ENCODE measurements at regions not wholly inside any gene's neighbourhood (a gene's known extent, or its start where the extent isn't known, plus 50 kb on each side); places are given as distances from the start of the nearest gene placed in this dataset.
"Not testable (repeated sequence)": the region's sequence is repeated elsewhere in the genome, so short reads cannot be mapped to it uniquely, and the experiment has no call there.

DNA sequence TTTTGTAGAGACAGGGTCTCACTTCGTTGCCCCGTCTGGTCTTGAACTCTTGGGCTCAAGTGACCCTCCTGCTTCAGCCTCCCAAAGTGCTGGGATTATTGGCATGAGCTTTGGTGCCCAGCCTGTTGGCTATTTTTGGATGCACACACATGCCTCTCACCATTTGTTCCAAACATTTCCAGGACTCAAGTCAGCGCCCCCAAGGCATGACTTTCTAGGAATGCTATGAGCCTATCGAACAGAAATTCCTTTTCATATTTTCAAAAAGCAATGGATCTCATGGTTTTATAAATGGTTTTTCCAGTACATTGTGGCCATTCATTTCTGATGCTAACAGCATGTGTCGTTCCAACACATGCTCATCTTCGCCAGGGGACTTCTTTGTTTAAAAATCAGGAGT lies 119.3 kb upstream of the NAA20 start:
- DNase-seq (ENCODE audit: low spot score), result no peak

DNA sequence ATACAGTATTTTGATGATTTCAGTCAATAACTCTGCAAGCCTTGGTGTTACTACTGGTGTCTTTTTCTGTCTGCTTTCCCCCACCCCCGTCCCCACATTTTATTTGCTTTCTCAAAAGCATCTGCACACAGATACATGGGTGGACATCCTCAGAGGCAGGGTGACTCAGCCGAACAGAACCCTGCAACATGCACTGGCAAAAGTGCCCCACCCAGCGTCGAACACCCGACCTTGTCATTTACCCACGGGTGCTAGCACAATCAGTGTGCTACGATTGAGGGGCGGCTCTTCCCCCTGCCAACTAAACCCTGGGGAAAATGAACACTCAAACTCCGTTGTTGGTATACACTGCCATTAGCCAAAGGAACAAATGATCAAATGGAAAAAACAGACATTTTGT lies 115.9 kb upstream of the NAA20 start:
- DNase-seq (ENCODE audit: low spot score), result no peak

DNA sequence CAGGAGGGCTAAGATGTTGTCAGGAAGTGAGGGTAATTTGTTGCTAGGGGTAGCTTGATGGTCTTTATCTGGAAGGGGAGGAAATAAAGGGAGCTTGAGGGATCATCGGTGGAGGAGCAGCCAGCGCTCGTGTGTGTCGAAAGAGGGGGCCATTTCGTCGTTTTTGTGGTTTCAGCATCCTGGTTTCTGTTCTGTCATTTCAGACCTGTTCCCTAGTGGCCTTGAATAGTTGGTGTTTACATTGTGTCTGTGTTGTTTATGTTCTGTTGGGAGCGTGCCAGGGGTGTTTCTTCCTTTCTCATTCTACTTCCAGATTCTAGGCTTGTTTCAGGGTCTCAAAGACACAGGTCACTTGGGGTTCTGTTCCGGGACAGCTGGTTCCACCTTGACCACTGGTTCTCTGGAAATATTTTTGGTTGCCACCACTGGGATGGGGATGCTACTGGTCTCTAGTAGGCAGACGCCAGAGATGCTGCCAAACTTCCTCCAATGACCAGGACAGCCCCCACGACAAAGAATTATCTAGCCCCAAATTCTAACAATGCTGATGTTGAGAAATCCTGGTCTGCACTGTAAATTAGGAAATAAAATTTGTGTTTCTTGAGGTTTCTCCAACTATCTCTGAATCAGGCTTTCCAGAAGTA lies 113.9 kb upstream of the NAA20 start:
- peak; percentile 85 for DNase-seq (ENCODE audit: low spot score)

DNA sequence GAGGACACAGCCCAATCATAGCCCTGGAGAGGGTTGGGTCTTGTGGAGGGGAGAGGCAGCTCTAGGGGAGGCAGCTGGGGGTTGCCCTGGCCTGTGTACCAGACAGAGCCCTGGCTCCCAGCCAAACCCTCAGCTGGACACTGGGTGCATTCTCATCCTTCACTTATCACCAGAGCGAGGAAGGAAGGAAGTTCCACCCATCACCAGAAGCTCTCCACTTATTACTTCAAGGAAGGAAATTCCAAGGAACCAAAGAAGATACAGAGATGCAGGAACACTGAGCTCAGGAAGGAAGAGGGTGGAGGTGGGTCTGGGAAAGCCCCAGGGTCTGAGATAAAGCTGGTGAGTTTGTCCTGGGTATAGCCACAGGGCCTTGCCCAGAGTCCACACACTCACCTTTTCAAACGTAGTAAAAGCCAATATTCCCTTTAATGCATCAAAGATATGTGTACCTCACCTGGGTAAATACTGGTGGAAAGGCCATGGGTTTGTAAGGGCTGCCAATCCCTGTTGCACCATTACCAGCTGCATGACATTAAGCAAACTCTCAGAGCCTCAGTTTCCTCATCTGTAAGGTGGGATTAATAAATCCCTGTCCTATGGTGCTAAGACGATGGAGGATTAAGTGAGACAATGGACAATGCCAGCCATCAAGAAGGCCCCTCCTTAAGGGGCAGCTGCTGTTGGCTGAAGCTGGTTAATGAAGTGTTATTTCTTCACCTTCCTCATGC lies 109.7 kb upstream of the NAA20 start:
- DNase-seq (ENCODE audit: low spot score), result no peak

DNA sequence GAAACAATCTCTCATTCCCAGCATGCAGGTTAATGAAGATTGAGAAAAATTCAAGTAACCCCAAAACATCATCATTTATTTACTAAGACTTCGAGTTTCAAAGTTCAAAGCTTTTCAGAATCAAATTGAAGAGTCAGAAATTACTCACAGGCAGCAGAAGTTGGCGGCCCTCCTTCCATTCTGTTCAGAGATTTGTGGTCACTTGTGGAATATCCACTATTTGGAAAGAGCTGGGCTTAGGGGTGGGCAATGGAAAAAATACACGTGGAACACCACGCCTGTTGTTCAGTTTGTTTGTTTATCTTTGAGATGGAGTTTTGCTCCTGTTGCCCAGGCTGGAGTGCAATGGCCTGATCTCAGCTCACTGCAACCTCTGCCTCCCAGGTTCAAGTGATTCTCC lies 108.6 kb upstream of the NAA20 start:
- no peak for DNase-seq (ENCODE audit: low spot score)

DNA sequence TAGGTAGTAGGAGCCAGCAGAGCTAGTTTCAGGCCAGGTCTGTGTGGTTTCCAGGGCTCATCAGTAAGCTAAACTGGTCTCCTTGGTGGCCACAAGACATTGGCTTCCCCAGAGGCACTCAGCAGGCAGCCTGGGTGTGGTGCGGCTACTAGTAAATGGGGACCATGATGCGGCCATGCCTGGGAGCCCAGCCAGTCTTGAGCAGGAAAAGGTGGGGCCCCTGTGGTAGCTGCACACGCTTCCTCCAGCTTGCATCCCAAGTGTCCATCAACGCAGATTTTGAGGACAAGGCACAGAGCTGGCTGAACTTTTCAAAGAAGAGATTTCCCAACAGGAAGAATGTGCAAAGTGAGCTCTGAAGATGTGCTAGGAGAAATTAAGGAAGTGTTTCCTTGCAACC lies 107.4 kb upstream of the NAA20 start:
- DNase-seq (ENCODE audit: low spot score), result no peak

DNA sequence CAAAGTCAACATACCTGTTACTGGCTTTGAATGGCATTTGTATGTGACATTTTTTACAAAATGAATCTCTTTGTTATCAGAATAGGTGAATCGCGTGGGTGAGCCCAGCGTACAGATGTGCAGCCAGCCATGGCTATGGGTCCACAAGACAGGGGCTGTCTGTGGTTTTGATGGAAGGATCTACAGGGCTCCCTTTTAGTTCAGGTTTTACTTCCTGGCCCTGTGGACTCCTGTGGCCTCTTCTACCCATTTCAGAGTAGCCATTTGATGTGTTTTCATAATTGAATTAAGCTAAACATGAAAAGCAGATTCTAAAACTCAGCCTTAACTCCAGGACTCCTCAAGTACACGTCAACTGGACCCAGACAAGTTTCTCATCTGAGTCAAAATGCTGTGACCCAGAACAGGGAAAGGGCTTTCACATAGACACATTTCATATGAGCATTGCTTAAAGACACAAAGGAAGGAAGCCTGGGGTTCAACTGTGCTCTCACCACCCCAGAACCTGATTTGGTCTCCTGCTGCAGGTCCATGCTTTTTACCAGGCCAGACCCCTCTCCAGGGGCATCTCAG lies 105.3 kb upstream of the NAA20 start:
- no peak for DNase-seq (ENCODE audit: low spot score)

DNA sequence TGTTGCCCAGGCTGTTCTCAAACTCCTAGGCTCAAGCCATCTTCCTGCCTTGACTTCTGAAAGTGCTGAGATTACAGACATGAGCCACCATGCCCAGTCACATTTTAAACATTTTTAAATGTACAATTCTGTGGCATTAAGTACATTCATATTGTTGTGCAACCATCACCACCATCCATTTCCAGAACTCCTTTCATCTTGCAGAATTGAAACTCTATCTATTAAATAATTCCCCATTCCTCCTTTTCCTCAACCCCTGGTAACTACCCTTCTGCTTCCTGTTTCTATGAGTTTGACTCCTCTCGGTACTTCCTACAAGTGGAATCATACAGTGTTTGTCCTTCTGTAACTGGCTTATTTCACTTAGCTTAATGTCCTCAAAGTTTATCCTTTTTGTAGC lies 103.8 kb upstream of the NAA20 start:
- no peak for DNase-seq (ENCODE audit: low spot score)

DNA sequence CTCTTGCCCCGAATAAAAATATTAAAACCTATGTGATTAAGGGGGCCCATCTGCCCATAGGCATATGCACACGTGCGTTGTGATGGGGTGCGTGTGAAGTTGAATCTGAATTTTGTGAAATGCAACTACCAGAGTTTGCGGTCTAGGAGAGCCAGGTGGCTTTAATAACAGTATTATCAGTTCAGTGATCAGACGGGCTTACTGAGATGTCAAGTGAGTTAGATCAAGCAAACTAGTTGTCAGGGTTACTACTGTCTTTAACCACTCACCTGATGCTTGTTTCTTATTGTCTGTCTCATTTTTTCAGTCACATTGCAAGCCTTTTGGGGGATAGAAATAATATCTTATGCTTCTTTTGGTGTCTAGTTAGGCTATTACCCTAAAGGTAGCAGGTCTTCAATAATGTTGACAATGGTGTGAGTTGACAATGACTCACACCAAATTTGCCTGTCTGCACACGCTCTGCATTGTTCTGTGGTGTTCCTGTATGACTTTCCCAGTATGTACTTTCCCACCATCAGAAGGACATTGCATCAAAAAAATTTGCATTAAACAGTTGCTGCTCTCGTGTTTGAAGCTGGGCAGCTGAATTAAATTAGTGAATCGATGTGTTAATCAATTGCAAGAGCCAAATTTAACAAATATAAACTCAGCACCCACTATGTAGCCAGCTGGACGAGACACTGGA lies 103.1 kb upstream of the NAA20 start:
- no peak for DNase-seq (ENCODE audit: low spot score)

DNA sequence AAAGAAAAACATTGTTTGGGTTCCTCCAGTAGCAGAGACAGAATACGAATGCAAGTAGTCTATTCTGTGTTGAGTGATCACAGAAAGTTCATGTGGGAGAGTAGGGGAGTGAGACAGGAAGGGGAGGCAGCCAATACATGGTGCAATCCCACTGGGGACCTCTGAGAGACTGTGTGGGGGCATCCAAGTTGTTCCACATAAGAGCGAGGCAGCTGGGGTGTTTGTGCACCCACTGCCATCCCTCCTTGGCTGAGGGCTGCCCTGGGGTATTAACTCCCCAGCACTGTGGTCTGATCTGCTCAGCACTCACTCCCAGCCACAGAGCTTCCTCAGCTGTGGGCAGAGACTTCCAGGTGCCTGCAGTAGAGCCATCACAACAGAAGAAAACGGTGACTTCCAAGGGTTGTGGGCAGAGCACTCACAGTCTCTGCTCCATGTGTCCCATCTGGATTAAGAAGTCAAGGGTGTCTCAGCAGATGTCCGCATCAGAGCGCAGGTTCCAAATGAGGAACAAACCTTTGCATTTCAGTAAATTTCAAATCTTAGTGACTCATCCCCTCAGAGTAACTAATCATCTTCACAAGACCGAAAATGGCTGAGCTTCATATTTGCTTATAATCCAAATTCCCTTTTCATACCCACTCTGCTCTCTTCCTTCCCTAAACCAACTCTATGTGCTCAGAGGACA lies 101.9 kb upstream of the NAA20 start:
- DNase-seq (ENCODE audit: low spot score), result no peak

DNA sequence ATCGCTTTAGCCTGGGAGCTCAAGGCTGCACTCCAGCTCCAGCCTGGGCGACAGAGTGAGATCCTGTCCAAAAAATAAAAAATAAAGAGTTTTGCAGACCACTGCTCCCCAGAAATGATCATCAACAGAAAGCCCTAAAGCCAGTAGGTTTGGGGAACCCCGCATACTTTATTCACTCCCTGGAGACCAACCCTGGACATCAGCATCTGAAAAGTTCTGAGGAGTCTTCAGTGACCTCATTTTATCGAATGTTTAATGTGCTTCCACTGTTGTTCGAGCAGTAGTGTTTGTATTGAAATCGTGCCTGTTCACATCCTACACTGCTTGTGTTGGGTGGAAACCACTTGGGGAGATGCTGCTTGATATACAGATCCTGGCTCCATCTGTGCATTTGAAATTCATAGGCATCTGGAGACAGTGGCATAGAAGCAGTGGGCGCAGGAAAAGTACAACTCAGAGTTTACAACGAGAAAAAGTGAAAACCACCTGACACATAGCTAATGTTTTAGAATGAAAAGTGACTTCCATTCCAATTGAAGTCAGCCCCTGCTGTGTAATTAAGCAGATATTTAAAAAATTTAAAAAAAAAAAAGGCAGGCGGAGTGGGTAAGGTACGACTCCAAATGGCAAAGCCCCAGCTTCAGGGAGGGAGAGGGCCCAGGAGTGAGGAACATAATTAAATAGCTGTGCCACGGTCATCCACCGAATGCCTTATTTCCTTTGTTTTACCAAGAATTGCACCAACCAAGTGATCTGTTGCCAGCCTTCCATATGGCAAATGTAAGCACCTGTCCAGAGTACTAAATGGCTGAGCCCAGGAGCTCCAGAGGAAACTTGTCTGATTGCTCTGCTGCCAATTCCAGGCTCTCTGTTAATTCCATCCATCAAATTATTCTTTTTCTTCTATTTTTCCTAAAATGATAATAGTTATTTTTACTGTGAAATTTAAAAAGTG lies 100.4 kb upstream of the NAA20 start:
- no peak for DNase-seq (ENCODE audit: low spot score)

DNA sequence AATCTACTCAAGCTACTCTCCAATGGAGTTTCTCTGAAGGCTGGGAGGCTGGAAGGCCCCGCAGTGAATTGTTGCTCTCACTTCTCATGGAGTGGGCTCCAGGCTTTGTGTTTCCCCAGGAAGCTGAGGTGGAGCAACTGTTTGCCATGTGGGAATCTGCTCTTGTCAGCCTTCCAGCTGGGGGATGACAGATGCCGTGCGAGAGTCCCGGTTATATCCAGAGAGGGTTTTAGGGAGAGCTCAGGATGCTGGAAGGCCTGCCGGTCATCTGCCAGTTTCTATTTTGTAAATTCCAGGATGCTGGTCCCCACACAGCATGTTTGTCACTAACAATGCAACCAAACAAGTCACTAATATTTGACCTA lies 98.2 kb upstream of the NAA20 start:
- no peak for DNase-seq (ENCODE audit: low spot score)

DNA sequence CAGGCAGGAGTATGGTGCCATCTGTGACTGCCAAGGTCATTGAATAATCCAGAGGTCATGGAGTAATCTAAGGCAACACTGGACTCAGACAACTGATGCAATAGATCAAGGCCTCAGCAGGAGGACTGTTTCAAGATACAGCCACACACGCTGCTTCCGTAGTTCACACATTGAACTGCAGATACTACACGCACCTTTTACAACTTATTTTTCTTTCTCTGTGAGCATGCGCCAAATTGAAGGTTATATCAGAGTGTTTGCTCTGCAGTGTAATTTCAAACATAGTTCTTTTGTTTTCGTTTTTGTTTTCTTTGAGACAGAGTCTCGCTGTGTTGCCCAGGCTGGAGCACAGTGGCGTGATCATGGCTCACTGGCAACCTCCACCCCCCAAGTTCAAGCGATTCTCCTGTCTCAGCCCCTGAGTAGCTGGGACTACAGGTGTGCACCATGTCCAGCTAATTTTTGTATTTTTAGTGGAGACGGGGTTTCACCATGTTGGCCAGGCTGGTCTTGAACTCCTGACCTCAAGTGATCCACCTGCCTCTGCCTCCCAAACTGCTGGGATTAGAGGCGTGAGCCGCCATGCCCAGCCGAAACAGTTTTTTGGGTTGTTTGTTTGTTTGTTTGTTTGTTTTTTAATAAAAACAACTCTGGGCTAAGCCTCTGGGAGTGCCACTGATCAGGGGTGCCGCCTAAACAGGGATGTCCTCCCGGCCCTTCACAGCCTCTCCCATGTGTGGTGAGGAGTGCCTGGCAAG lies 96.6 kb upstream of the NAA20 start:
- peak; percentile 64 for DNase-seq (ENCODE audit: low spot score)

DNA sequence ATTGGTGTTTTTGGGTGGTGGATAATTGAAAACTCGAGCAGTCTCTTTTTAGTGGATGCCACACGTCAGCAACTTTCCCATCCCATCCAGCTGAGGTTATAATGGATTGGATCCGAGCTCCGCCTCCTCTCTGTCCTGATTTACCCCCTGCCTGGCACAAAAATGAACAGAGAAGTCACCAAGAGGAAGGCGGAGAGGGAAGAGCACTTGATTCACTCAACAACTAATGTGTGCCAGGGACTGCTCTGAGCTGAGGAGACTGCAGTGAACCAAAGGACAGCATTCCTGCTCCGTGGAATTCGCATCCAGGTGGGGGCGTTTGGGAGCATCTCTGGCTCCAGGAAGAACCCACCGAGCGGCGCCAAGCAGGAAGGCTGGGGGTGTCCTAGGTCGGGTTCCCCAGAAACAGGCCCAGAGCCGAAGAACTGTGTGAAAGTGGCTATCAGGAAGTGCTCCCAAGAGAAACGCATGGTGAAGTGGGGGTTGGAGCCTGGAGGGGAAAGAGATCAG lies 95.8 kb upstream of the NAA20 start:
- no peak for DNase-seq (ENCODE audit: low spot score)

DNA sequence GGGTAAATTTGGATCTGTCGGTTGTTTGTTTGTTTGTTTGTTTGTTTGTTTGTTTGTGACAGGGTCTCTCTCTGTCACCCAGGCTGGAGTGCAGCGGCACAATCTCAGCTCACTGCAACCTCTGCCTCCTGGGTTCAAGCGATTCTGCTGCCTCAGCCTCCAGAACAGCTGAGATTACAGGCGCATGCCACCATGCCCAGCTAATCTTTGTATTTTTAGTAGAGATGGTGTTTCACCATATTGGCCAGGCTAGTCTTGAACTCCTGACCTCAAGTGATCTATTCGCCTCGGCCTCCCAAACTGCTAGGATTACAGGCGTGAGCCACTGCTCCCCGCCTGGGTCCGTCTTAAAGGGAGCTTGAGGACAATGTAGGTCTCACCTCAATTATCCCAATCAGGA lies 95.3 kb upstream of the NAA20 start:
- not testable (repeated sequence) for DNase-seq (ENCODE audit: low spot score)

DNA sequence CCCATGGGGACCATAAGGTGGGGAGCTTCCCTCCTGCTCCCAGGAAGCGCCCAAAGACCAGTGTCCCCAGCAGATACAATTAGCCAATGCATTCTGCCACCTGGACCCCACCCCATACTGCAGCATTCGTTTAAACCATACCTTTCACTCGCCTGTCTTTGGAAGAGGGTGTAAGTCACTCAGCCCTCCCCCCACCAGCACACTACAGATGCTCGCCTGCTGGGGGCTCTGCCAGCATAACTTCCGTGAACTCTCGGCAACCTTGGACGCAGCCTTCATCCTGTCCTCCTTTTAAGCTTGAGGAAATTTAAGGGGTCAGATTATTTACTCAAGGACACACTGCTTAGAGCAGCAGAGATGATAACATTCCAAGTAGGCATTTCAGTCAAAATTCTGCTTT lies 94.4 kb upstream of the NAA20 start:
- no peak for DNase-seq (ENCODE audit: low spot score)

DNA sequence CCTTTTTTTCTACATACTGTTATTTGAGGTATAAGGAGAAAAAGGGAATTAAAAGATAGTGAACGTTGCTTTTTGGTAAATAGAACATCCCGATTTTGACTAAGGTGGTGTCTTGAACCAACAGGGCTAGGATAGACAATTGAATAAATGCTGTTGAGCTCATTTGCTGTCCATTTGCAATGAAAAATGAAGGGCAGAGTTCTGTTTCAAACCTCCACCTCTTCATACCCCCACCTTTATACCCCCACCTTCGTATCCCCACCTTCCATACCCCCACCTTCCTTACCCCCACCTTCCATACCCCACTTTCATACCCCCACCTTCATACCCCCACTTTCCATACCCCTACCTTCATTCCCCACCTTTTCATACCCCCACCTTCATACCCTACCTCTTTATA lies 93.4 kb upstream of the NAA20 start:
- no peak for DNase-seq (ENCODE audit: low spot score)

DNA sequence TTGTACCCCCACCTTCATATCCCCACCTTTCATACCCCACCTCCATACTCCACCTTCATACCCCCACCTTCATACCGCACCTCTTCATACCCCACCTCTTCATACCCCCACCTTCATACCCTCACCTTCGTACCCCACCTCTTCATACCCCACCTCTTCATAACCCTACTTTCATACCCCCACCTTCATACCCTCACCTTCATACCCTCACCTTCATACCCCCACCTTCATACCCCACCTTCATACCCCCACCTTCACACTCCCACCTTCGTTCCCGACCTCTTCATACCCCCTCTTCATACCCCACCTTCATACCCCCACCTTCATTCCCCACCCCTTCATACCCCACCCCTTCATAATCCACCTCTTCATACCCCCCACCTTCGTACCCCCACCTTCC lies 92.9 kb upstream of the NAA20 start:
- DNase-seq (ENCODE audit: low spot score), result no peak

DNA sequence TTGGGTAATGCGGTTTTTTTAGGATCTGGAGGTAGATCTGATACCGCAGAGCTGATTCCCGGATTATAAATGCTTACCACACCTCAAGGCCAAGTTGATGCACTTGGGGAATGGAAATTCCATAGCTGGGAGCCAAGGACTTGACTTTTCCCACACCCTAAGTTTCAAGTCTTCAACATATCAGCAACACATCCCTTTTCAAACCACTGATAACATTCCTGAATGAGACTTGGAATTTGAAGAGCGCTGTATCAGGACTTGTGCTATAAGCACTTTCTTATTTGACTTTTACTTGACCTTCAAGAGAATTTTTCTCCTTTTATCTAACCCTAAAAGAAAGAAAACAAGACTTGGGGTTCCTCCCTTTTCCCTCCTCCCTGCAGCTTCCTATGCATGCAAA lies 90.6 kb upstream of the NAA20 start:
- no peak for DNase-seq (ENCODE audit: low spot score)

DNA sequence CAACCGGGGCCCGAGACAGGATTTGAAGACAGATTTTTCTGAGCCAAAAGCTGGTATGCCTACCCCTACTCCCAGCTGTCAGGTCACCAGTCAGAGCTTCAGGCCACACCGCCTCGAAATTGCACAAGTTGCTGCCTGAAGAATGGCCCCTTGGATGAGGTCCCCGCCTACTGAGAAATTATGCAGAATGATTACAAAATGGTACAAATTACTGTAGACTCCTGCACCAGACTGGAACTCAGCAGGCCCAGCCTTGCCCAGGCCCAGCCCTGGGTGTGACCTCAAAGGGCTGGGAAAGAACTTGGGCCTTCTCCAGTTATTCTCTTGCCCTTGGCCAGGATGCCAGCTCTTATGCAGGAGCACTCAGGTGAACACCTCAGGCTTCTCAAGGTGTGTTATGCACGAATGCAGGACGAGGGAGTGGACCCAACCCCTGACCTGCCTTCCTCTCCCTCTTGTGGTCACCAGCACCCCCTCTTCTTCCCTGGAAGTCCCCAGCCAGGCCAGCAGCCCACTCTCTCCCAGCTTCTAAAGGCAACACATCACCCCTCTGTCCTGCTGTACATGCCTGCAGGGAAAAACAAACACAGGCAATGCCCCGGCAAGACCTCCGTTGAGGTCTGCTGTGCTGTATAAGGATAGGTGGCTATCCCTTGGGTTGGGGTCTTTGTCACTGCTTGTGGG lies 88.7 kb upstream of the NAA20 start:
- no peak for DNase-seq (ENCODE audit: low spot score)

Measured in HuH-7 (cell line).